NCI-H82 treated with DMSO at 0.1 percent for 48 hours (cell line): ENCODE measurements at regions not wholly inside any gene's neighbourhood (a gene's known extent, or its start where the extent isn't known, plus 50 kb on each side); places are given as distances from the start of the nearest gene placed in this dataset.

Experiments used
- DNase-seq: peaks from one replicate; lab custom pipeline; 2025; ENCODE audit not compliant: unreplicated experiment; lab: John Stamatoyannopoulos, UW

- no peak for DNase-seq
These were observed 469.8 kb upstream of the POT1 start for GRCh38 chr7:125399408-125399807.

- DNase-seq = no peak
These were observed 467.0 kb upstream of the POT1 start for GRCh38 chr7:125396466-125397151.

- DNase-seq = no peak
These were observed 462.3 kb upstream of the POT1 start for GRCh38 chr7:125391921-125392320.

- DNase-seq = no peak
These were observed 461.4 kb upstream of the POT1 start for GRCh38 chr7:125390981-125391380.

- DNase-seq = no peak
These were observed 456.6 kb upstream of the POT1 start for GRCh38 chr7:125386211-125386610.

GRCh38 chr7:125383324-125383723, 453.7 kb upstream of the POT1 start:
- no peak for DNase-seq

GRCh38 chr7:125382401-125382800, 452.8 kb upstream of the POT1 start:
- DNase-seq = no peak

- DNase-seq = no peak
These were observed 446.3 kb upstream of the POT1 start for GRCh38 chr7:125375942-125376341.

GRCh38 chr7:125370502-125370901, 440.9 kb upstream of the POT1 start:
- no peak for DNase-seq

- no peak for DNase-seq
These were observed 434.2 kb upstream of the POT1 start for GRCh38 chr7:125363873-125364272.

- DNase-seq = no peak
These were observed 429.0 kb upstream of the POT1 start for GRCh38 chr7:125358551-125359167.

GRCh38 chr7:125357676-125358455, 428.2 kb upstream of the POT1 start:
- no peak for DNase-seq

GRCh38 chr7:125355899-125356298, 426.3 kb upstream of the POT1 start:
- DNase-seq = no peak

- no peak for DNase-seq
These were observed 417.6 kb upstream of the POT1 start for GRCh38 chr7:125347269-125347668.

- DNase-seq = no peak
These were observed 408.5 kb upstream of the POT1 start for GRCh38 chr7:125338110-125338509.

- DNase-seq = no peak
These were observed 406.7 kb upstream of the POT1 start for GRCh38 chr7:125336326-125336725.

GRCh38 chr7:125326666-125327255, 397.1 kb upstream of the POT1 start:
- no peak for DNase-seq

GRCh38 chr7:125316466-125316865, 386.8 kb upstream of the POT1 start:
- DNase-seq = peak; percentile 75

GRCh38 chr7:125299003-125299765, 369.6 kb upstream of the POT1 start:
- no peak for DNase-seq

GRCh38 chr7:125279961-125280360, 350.3 kb upstream of the POT1 start:
- peak; percentile 74 for DNase-seq

GRCh38 chr7:125278318-125278717, 348.7 kb upstream of the POT1 start:
- DNase-seq = no peak
